ENCODE measurements at regions not wholly inside any gene's neighbourhood (a gene's known extent, or its start where the extent isn't known, plus 50 kb on each side); places are given as distances from the start of the nearest gene placed in this dataset.
"Not testable (repeated sequence)": the region's sequence is repeated elsewhere in the genome, so short reads cannot be mapped to it uniquely, and the experiment has no call there.

DNA sequence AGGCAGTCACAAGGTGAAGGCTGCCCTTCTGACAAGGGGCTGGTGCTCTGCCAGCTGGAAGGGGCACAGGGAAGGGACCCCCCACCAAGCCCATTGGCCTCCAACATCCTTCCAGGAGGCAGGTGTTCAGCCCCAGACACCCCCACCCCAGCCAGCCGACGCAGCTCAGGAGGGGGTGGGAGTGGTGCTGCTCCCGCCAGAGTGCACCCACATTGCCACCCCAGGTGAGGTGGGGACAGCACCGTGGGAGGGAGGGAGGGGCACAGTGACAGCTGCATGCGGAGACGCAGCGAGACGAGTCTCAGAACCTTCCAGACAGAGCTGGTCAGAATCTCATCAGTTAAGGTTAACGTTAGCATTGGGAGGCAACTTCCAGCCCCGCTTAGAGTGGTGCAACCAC is 121.6 kb upstream of the FOXD4L5 start:
- not testable (repeated sequence) for TF ChIP-seq CTCF, POLR2A (IDR thresholded peaks at IDR 0.05)

Measured in esophagus squamous epithelium (tissue), 4 donors.